HG03097 (cell line): ENCODE measurements at regions not wholly inside any gene's neighbourhood (a gene's known extent, or its start where the extent isn't known, plus 50 kb on each side); places are given as distances from the start of the nearest gene placed in this dataset.

Experiments used
- ATAC-seq: cut with Tn5 transposase; IDR thresholded peaks from one replicate; pipeline ENCODE4 v1.9.1; 2021; ENCODE audit not compliant: unreplicated experiment, low FRiP score

- no peak for ATAC-seq
Measured at GRCh38 chr2:234204480-234204879, 154.0 kb downstream of the SPP2 start.

DNA sequence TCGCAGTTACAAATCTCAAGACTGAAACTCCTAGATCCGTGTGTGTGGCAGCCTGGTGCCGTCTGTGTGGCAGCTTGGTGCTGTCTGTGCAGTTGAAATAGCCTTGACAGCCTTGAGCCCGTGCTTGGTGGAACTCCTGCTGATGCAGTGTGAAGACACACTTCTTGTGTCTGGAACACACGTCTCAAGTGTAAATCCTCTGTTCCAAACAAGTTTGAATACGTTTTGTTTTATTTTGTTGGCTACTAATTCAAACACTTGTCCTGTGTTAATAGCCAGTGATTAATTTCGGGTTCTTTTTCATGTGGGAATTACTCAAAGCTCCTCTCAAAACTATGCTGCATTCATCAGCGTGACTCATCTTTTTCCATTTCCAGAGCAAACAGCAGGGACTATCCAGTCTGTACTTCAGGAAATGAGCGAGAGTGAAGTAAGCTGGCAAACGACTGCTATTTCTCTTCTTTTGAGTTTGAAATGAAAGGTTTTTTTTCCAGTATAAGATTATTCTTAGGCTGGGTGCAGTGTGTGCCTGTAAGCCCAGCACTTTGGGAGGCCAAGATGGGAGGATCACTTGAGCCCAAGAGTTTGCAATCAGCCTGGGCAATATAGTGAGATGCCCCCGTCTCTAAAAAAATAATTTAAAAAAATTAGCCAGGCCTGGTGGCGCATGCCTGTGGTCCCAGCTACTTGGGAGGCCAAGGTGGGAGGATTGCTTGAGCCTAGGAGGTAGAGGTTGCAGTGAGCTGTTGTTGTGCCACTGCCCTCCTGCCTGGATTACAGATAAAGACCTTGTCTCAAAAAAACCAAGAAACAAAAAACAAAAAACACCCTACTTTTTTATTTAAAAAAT is 152.9 kb downstream of the SPP2 start:
- ATAC-seq = no peak

- ATAC-seq = no peak
Measured at GRCh38 chr2:234202601-234203000, 152.1 kb downstream of the SPP2 start.

GRCh38 chr2:234199996-234200395 is 149.5 kb downstream of the SPP2 start:
- no peak for ATAC-seq

DNA sequence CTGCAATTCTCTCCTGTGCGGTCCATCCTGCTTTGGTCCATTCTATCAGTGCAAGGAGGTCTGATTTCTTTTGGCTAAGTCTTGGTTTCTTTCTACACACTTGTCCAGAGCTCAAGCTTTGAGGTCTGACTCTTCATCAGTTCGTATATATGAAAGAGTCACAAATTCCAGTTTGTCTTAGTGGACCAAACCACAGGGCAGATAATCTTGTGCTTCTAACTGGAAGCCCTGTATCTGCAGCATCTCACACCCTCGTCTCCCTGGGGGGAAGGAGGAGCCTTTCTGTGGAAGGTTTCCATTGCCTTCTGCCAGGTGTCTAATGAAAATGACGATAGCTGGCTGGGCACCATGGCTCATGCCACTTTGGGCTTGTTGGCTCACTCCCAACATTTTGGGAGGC is 148.5 kb downstream of the SPP2 start:
- ATAC-seq = no peak

GRCh38 chr2:234195516-234195915 is 145.0 kb downstream of the SPP2 start:
- no peak for ATAC-seq

- ATAC-seq = no peak
Measured at GRCh38 chr2:234193977-234194563, 143.6 kb downstream of the SPP2 start.

- ATAC-seq = no peak
Measured at GRCh38 chr2:234191819-234192407, 141.4 kb downstream of the SPP2 start.

DNA sequence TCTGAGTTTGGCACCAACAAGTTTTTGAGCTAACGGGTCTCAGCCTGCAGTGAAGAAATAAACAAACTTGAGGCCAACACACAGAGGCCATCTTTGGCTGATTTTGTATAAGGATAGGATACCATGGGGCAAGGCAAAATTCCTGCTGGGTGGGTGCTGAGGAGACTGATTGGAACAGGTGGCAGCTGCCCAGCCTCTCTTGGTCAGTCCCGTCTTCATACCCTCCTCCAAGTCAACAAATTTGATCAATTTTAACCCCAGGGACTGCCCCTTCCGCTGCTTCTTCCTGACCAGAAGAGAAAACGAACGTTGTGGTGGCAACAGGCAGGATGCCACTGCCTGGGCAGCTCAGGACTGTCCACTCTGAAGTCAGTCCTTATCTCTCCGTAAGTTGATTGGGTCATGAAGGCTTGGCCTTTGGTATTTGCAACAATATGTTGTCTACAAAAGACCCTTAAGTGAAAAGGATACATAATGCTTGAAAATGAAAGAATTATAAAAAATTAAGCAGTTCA is 139.3 kb downstream of the SPP2 start:
- no peak for ATAC-seq

DNA sequence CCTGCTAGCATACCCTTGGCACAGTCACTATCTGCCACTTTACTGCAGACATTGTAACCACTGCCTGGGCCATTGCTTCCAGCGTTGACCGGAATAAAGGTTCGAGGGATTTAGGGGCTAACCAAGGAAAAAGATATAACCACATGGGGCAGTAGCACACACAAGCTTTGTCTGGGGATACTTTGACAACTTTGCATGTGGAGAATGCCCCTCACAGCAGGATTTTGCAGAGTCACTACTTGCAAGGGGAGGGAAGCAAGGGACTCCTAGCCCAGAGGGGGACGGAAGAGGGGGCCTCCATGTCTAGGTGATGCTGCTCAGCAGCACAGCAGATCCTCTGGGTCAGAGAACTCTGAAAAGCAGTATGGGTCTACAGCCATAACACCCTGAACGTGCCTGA is 138.7 kb downstream of the SPP2 start:
- ATAC-seq = no peak

- ATAC-seq = no peak
Measured at GRCh38 chr2:234187646-234188174, 137.2 kb downstream of the SPP2 start.

GRCh38 chr2:234181121-234181520 is 130.6 kb downstream of the SPP2 start:
- no peak for ATAC-seq

DNA sequence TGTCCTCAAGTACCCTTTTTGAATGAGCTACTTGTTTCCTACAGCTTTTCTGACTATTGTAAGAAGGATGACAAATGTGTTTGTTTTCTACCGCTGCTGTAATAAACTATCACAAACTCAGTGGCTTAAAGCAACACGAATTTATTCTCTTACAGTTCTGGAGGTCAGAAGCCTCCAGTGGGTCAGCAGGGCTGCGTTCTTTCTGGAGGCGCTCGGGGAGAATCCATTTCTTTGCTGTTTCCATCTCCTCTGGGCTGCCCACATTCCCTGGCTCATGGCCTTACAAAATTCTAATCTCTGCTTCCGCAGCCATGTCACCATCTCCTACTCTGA is 128.5 kb downstream of the SPP2 start:
- ATAC-seq = no peak

- no peak for ATAC-seq
Measured at GRCh38 chr2:234178330-234179030, 128.0 kb downstream of the SPP2 start.

- no peak for ATAC-seq
Measured at GRCh38 chr2:234175649-234176048, 125.1 kb downstream of the SPP2 start.

- ATAC-seq = no peak
Measured at GRCh38 chr2:234174742-234175141, 124.2 kb downstream of the SPP2 start.

DNA sequence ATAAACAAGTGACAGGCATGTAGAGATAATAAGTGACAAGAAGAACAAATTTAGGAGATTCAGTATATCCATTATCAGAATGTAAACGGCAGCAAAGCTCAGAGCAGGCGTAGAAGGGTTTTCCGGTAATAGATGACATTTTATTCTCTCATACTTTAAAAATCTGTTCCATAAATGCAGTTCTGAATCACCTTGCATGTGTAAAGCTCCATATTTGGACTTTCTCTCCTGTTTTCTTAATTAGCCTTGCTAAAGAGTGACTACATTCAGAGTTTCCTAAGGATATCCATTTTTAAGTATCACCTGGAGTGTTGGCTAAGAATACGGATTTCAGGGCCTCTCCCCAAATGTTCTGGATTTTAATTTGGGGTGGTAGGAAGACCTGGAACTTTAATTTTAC is 122.0 kb downstream of the SPP2 start:
- ATAC-seq = no peak

- ATAC-seq = no peak
Measured at GRCh38 chr2:234172066-234172465, 121.6 kb downstream of the SPP2 start.

DNA sequence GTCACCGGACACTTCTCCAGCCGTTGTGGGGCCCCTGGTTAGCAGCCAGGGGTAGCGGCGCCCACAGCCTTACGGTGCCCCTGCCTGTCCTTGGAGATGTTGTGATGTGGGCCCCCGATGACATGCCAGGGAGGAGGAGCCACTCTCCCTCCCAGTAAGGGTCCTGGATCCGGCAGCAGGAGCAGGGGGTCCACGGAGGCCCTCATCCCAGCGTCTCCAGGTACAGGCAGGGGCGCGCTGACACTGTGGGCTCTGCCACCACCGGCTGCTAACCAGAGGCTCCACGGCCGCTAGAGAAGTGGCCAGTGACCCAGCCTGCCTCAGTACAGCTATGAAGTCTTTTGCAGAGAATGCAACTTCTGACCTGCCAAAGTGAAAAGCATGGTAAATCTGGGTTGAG is 121.2 kb downstream of the SPP2 start:
- no peak for ATAC-seq

DNA sequence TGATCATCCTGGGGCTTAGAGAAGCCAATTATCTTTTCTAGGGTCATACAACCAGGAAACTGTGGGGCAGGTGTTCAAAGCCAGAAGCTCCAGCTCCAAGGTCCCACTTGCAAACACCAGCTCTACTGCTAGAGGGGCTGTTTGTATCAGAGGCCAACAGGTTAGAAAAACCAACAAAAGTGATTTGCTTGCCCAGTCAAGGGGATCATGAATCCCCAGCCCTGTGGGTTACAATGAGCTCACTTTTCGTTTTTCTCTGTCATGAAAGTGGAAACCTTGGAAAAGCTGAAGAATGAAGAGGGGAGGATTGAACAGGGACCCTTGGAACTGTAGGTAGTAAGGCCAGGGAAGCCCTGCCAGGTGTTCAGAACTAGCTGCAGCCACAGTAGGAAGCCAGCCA is 119.2 kb downstream of the SPP2 start:
- ATAC-seq = no peak
